Naive thymus-derived CD4-positive, alpha-beta T cell (primary cell): ENCODE measurements at regions not wholly inside any gene's neighbourhood (a gene's known extent, or its start where the extent isn't known, plus 50 kb on each side); places are given as distances from the start of the nearest gene placed in this dataset.
"Not testable (repeated sequence)": the region's sequence is repeated elsewhere in the genome, so short reads cannot be mapped to it uniquely, and the experiment has no call there.

ENCODE experiments used
- ATAC-seq: fragments of 150-1000 bp; cut with Tn5 transposase; 2 replicates; pipeline ENCODE4 v1.10.0; 2021; ENCODE audit warnings: mild to moderate bottlenecking, moderate library complexity
- CTCF ChIA-PET: fragments of 350-600 bp; sonication (Branson Sonifier 250); formaldehyde crosslinking; loops from one replicate; lab custom pipeline; 2021; ENCODE audit warnings: antibody characterized with exemption; lab: Charles Lee
- POLR2A ChIA-PET: fragments of 350-600 bp; sonication (Branson Sonifier 250); formaldehyde crosslinking; loops from one replicate; lab custom pipeline; 2021; ENCODE audit warnings: antibody characterized with exemption, inconsistent platforms; lab: Charles Lee
- DNase-seq, 9 donors: peaks; one replicate each; pipeline versions ENCODE4 v3.0.0 to v3.0.0-alpha.2; 2020 to 2022; ENCODE audit warnings: mixed read lengths in 1 of 9
- H3K27ac ChIP-seq: one replicate; pipeline ENCODE4 v1.7.0; 2013; ENCODE audit warnings: mild to moderate bottlenecking, low read depth, low read length, moderate library complexity
- H3K27me3 ChIP-seq, 2 donors: one replicate each; pipeline ENCODE4 v1.7.0; 2013; ENCODE audit warnings: low read length in 2 of 2, mild to moderate bottlenecking in 2 of 2, moderate library complexity in 2 of 2; ENCODE audit not compliant: control insufficient read depth in 2 of 2, insufficient read depth in 2 of 2
- H3K36me3 ChIP-seq, 3 experiments: 1 replicate in 2 of 3; 2 replicates in 1 of 3; pipeline ENCODE4 v1.7.0; 2013; ENCODE audit warnings: low read length in 3 of 3, mild to moderate bottlenecking in 3 of 3, moderate library complexity in 1 of 3; ENCODE audit not compliant: insufficient read depth in 3 of 3, control insufficient read depth in 2 of 3
- H3K4me1 ChIP-seq, 2 donors: one replicate each; pipeline ENCODE4 v1.7.0; 2013; ENCODE audit warnings: low read length in 2 of 2, mild to moderate bottlenecking in 2 of 2, moderate library complexity in 1 of 2; ENCODE audit not compliant: control insufficient read depth in 2 of 2, insufficient read depth in 2 of 2
- H3K4me3 ChIP-seq: 2 replicates; pipeline ENCODE4 v1.7.0; 2013; ENCODE audit warnings: mild to moderate bottlenecking, low read length
- H3K9me3 ChIP-seq, 3 experiments: 1 replicate in 2 of 3; 2 replicates in 1 of 3; pipeline ENCODE4 v1.7.0; 2013; ENCODE audit warnings: low read length in 3 of 3; ENCODE audit not compliant: control insufficient read depth in 2 of 3
- H3K27ac Mint-ChIP-seq, 9 donors: one replicate each; pipeline ENCODE4 v1.8.0; 2020 to 2022; ENCODE audit warnings: mixed read lengths in 9 of 9, mild to moderate bottlenecking in 8 of 9, moderate library complexity in 5 of 9, inconsistent platforms in 2 of 9
- H3K27me3 Mint-ChIP-seq, 5 donors: one replicate each; pipeline ENCODE4 v1.8.0; 2021 to 2022; ENCODE audit warnings: mixed read lengths in 5 of 5, mild to moderate bottlenecking in 1 of 5
- H3K36me3 Mint-ChIP-seq, 5 donors: one replicate each; pipeline ENCODE4 v1.8.0; 2020 to 2022; ENCODE audit warnings: mixed read lengths in 5 of 5, mild to moderate bottlenecking in 3 of 5, inconsistent platforms in 1 of 5
- H3K4me1 Mint-ChIP-seq, 7 donors: one replicate each; pipeline ENCODE4 v1.8.0; 2020 to 2022; ENCODE audit warnings: mixed read lengths in 7 of 7, mild to moderate bottlenecking in 3 of 7, inconsistent platforms in 1 of 7
- H3K4me3 Mint-ChIP-seq, 10 donors: one replicate each; pipeline ENCODE4 v1.8.0; 2020 to 2022; ENCODE audit warnings: mild to moderate bottlenecking in 10 of 10, mixed read lengths in 10 of 10, moderate library complexity in 6 of 10, inconsistent platforms in 2 of 10
- H3K9me3 Mint-ChIP-seq, 11 donors: one replicate each; pipeline ENCODE4 v1.8.0; 2020 to 2022; ENCODE audit warnings: mixed read lengths in 11 of 11, mild to moderate bottlenecking in 4 of 11, inconsistent platforms in 1 of 11, moderate library complexity in 1 of 11
- intact Hi-C, 2 donors: fragments of 100-400 bp; cut with micrococcal nuclease; formaldehyde crosslinking; loops; one replicate each; pipeline ENCODE4 v1.15.1; 2023

DNA sequence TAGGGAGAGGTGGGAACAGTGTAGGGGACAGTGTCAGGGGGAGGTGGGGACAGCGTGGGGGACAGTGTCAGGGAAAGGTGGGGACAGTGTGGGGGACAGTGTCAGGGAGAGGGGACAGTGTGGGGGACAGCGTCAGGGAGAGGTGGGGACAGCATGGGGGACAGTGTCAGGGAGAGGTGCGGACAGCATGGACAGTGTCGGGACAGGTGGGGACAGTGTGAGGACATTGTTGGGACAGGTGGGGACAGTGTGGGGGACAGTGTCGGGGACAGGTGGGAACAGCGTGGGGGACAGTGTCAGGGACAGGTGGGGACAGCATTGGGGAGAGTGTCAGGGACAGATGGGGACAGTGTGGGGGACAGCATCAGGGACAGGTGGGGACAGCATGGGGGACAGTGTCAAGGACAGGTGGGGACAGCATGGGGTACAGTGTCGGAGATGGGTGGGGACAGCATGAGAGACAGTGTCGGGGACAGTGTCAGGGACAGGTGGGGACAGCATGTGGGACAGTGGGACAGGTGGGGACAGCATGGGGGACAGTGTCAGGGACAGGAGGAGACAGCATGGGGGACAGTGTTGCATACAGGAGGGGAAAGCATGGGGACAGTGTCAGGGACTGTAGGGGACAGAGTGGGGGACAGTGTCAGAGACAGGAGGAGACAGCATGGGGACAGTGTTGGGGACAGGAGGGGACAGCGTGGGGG is 139.0 kb downstream of the TMEM121 start:
- Mint-ChIP-seq H3K27ac (peak overlapping the region in 1 of 9 donors; percentile 67), H3K9me3 (peaks cover 4 to 7% (median 6%) of the 10 kb centered on the region in 11 donors), H3K4me3 (no peak overlapping the region), H3K4me1 (no peaks in the 10 kb centered on the region), H3K27me3 (peaks cover 0 to 8% (median 6%) of the 10 kb centered on the region in 5 donors), H3K36me3 (peaks cover 0 to 3% (median 1%) of the 10 kb centered on the region in 5 donors)
- no peaks in the 10 kb centered on the region for H3K27me3 ChIP-seq
- no peak overlapping the region for H3K27ac ChIP-seq
- H3K9me3 ChIP-seq, result no peaks in the 10 kb centered on the region
- ChIA-PET CTCF (no interaction called here), POLR2A (no interaction called here)
- intact Hi-C loops, result no loop called here
- H3K4me3 ChIP-seq, result no peak overlapping the region
- H3K4me1 ChIP-seq, result no peaks in the 10 kb centered on the region
- DNase-seq (no peak), ATAC-seq (peak; percentile 29)
- H3K36me3 ChIP-seq, result no peaks in the 10 kb centered on the region

DNA sequence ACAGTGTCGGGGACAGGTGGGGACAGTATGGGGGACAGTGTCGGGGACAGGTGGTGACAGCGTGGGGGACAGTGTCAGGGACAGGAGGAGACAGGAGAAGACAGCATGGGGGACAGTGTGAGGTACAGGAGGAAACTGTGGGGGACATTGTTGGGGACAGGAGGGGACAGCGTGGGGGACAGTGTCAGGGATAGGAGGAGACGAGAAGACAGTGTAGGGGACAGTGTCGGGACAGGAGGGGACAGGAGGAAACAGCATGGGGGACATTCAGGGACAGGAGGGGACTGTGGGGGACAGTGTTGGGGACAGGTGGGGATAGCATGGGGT is 139.5 kb downstream of the TMEM121 start:
- peaks cover 0 to 8% (median 1%) of the 10 kb centered on the region in 5 donors for H3K27me3 Mint-ChIP-seq
- no peaks in the 10 kb centered on the region for H3K4me1 Mint-ChIP-seq
- H3K36me3 Mint-ChIP-seq, result peaks cover 0 to under 1% (median 0%) of the 10 kb centered on the region in 5 donors
- H3K27me3 ChIP-seq, result no peaks in the 10 kb centered on the region
- no peak overlapping the region for H3K27ac Mint-ChIP-seq
- H3K9me3 ChIP-seq, result no peaks in the 10 kb centered on the region
- ATAC-seq (peak; percentile 16), DNase-seq (no peak)
- H3K4me3 ChIP-seq, result no peak overlapping the region
- ChIA-PET POLR2A (no interaction called here), CTCF (no interaction called here)
- peaks cover 0 to 2% (median 1%) of the 10 kb centered on the region in 11 donors for H3K9me3 Mint-ChIP-seq
- H3K4me1 ChIP-seq, result no peaks in the 10 kb centered on the region
- no peaks in the 10 kb centered on the region for H3K36me3 ChIP-seq
- no peak overlapping the region for H3K27ac ChIP-seq
- H3K4me3 Mint-ChIP-seq, result no peak overlapping the region
- intact Hi-C loops, result no loop called here

DNA sequence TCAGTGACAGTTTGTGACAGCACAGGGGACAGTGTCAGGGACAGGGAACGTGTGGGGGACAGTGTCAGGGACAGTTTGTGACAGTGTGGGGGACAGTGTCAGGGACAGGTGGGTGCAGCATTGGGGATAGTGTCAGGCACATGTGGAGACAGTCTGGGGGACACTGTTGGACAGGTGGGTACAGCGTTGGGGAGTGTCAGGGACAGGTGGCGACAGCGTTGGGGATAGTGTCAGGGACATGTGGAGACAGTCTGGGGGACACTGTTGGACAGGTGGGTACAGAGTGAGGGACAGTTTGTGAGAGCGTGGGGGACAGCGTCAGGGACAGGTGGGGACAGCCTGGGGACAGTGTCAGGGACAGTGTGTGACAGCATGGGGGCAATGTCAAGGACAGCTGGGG is 140.0 kb downstream of the TMEM121 start:
- CTCF ChIA-PET, result no interaction called here
- Histone ChIP-seq H3K27ac (no peak overlapping the region), H3K4me3 (no peak overlapping the region), H3K27me3 (no peaks in the 10 kb centered on the region), H3K9me3 (no peaks in the 10 kb centered on the region), H3K4me1 (no peaks in the 10 kb centered on the region), H3K36me3 (no peaks in the 10 kb centered on the region)
- no peaks in the 10 kb centered on the region for H3K36me3 Mint-ChIP-seq
- H3K27ac Mint-ChIP-seq, result peak overlapping the region in 1 of 9 donors; percentile 5
- ATAC-seq (peak; percentile 48), DNase-seq (no peak)
- peaks cover 0 to 1% (median 0%) of the 10 kb centered on the region in 11 donors for H3K9me3 Mint-ChIP-seq
- peaks cover 0 to 8% (median 0%) of the 10 kb centered on the region in 5 donors for H3K27me3 Mint-ChIP-seq
- POLR2A ChIA-PET, result no interaction called here
- no peak overlapping the region for H3K4me3 Mint-ChIP-seq
- no peaks in the 10 kb centered on the region for H3K4me1 Mint-ChIP-seq
- intact Hi-C loops, result no loop called here

DNA sequence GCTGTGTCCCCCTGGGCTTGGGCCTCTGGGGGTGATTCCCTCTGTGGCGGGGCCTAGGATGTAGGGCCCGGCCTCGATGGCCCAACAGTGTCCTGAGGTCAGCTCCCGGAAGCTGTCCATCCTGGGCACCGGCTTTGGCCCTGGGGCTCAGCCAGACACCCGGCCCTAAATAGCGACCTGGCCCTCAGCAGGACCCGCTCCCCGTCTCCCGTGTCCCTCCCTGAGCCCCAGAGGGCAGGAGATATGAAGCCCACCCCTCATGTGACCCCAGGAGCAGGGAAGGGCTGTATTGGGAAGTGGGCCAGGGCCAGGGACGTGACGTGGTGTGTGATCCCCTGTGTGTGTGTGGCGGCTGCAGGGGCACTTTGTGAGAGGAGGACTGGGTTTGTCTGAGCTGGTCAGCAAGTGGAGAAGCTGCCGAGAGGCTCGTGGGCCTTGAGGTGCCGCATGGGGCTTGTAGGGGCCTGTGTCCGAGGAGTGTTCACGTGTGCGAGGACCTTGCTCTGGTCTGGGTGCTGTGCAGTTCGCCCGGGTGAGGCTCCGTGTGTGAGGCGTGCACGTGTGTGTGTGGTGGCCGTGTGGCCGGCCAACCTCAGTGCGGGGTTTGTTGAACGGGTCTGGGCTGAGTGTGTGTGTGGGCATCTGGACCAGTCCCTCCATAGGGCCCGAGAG is 140.7 kb downstream of the TMEM121 start:
- H3K9me3 Mint-ChIP-seq, H3K27ac Mint-ChIP-seq, H3K36me3 Mint-ChIP-seq, H3K4me1 ChIP-seq, H3K27me3 Mint-ChIP-seq, H3K27me3 ChIP-seq, H3K36me3 ChIP-seq, CTCF ChIA-PET, ATAC-seq, H3K4me3 Mint-ChIP-seq, H3K4me3 ChIP-seq, intact Hi-C loops, H3K27ac ChIP-seq, H3K9me3 ChIP-seq, POLR2A ChIA-PET, H3K4me1 Mint-ChIP-seq, DNase-seq: not testable (repeated sequence)

DNA sequence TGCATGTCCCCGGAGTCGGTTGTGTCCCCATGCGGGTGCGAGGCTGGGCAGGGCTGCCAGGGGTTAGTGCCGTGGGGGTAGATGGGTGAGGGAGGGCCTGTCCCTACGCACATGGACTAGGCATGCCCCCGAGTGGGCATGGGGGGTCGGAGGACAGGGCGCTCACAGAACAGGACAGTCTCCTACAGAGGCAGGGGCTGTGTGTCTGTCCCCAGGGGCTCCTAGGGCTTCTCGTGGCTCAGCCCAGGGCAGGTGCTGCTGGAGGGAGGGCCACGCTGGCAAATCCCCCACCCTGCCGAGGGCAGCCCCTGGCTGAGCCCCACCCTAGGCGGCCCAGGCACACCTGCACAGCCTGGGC is 141.3 kb downstream of the TMEM121 start:
- H3K36me3 ChIP-seq, H3K27me3 ChIP-seq, H3K4me1 ChIP-seq, H3K4me3 ChIP-seq, H3K4me3 Mint-ChIP-seq, H3K4me1 Mint-ChIP-seq, ATAC-seq, H3K27ac ChIP-seq, DNase-seq, H3K27ac Mint-ChIP-seq, H3K9me3 ChIP-seq, CTCF ChIA-PET, H3K36me3 Mint-ChIP-seq, H3K9me3 Mint-ChIP-seq, POLR2A ChIA-PET, intact Hi-C loops, H3K27me3 Mint-ChIP-seq: not testable (repeated sequence)

DNA sequence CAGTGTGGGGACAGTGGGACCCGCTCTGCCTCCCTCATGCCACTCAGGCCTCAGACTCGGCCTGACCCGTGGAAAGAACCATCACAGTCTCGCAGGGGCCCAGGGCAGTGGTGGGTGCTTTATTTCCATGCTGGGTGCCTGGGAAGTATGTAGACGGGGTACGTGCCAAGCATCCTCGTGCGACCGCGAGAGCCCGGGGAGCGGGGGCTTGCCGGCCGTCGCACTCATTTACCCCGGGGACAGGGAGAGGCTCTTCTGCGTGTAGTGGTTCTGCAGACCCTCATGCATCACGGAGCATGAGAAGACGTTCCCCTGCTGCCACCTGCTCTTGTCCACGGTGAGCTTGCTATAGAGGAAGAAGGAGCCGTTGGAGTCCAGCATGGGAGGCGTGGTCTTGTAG is 141.6 kb downstream of the TMEM121 start:
- H3K36me3 ChIP-seq, H3K27ac ChIP-seq, DNase-seq, intact Hi-C loops, H3K4me3 ChIP-seq, H3K27me3 Mint-ChIP-seq, H3K9me3 ChIP-seq, POLR2A ChIA-PET, H3K9me3 Mint-ChIP-seq, CTCF ChIA-PET, ATAC-seq, H3K36me3 Mint-ChIP-seq, H3K4me1 Mint-ChIP-seq, H3K4me1 ChIP-seq, H3K4me3 Mint-ChIP-seq, H3K27ac Mint-ChIP-seq, H3K27me3 ChIP-seq: not testable (repeated sequence)
